ENCODE measurements at regions not wholly inside any gene's neighbourhood (a gene's known extent, or its start where the extent isn't known, plus 50 kb on each side); places are given as distances from the start of the nearest gene placed in this dataset.

GRCh38 chr1:57795886-57796285 is 372.0 kb upstream of the DAB1 start:
- no peak for TF ChIP-seq ZFX (IDR thresholded peaks at IDR 0.05; ENCODE audit: borderline replicate concordance)
- no peak for TF ChIP-seq CTCF (IDR thresholded peaks at IDR 0.05)
- H3K27ac ChIP-seq = no peak overlapping the region

GRCh38 chr1:57794078-57794477 is 370.2 kb upstream of the DAB1 start:
- TF ChIP-seq CTCF (IDR thresholded peaks at IDR 0.05) (no peak), ZFX (IDR thresholded peaks at IDR 0.05; ENCODE audit: borderline replicate concordance) (no peak)
- H3K27ac ChIP-seq = no peak overlapping the region

- no peak overlapping the region for H3K27ac ChIP-seq
- TF ChIP-seq CTCF (IDR thresholded peaks at IDR 0.05) (no peak), ZFX (IDR thresholded peaks at IDR 0.05; ENCODE audit: borderline replicate concordance) (no peak)
Observed at GRCh38 chr1:57791497-57791896, 367.6 kb upstream of the DAB1 start.

- TF ChIP-seq ZFX (IDR thresholded peaks at IDR 0.05; ENCODE audit: borderline replicate concordance) = no peak
- TF ChIP-seq CTCF (IDR thresholded peaks at IDR 0.05) = no peak
- H3K27ac ChIP-seq = no peak overlapping the region
Observed at GRCh38 chr1:57789936-57790335, 366.1 kb upstream of the DAB1 start.

GRCh38 chr1:57788313-57788712 is 364.5 kb upstream of the DAB1 start:
- H3K27ac ChIP-seq = no peak overlapping the region
- TF ChIP-seq ZFX (IDR thresholded peaks at IDR 0.05; ENCODE audit: borderline replicate concordance) = no peak
- no peak for TF ChIP-seq CTCF (IDR thresholded peaks at IDR 0.05)

- TF ChIP-seq CTCF (IDR thresholded peaks at IDR 0.05) (no peak), ZFX (IDR thresholded peaks at IDR 0.05; ENCODE audit: borderline replicate concordance) (no peak)
- H3K27ac ChIP-seq = no peak overlapping the region
Observed at GRCh38 chr1:57784356-57784755, 360.5 kb upstream of the DAB1 start.

GRCh38 chr1:57782357-57782756 is 358.5 kb upstream of the DAB1 start:
- TF ChIP-seq CTCF (IDR thresholded peaks at IDR 0.05) (no peak), ZFX (IDR thresholded peaks at IDR 0.05; ENCODE audit: borderline replicate concordance) (no peak)
- H3K27ac ChIP-seq = no peak overlapping the region

All from 22Rv1 (cell line).